Heart right ventricle (tissue), 16 donors: ENCODE measurements at regions not wholly inside any gene's neighbourhood (a gene's known extent, or its start where the extent isn't known, plus 50 kb on each side); places are given as distances from the start of the nearest gene placed in this dataset.

Experiments
- ATAC-seq, 8 donors: fragments of 200-7000 bp; cut with Tn5 transposase; one replicate each; pipeline ENCODE4 v1.9.1; 2020; ENCODE audit warnings: mild to moderate bottlenecking in 8 of 8, moderate library complexity in 8 of 8, moderate number of reproducible peaks in 1 of 8
- DNase-seq, 2 donors: peaks; one replicate each; pipeline ENCODE4 v3.0.0-alpha.2; 2020
- H3K27ac ChIP-seq, 10 donors: fragments of 200-600 bp; sonication (generic) in 2 of 10; one replicate each; pipeline versions ENCODE4 v1.5.0 to v1.8.0; 2020 to 2022; ENCODE audit warnings: mild to moderate bottlenecking in 3 of 10
- H3K27me3 ChIP-seq, 7 donors: fragments of 200-600 bp; one replicate each; pipeline ENCODE4 v1.8.0; 2021 to 2022; ENCODE audit warnings: mild to moderate bottlenecking in 2 of 7
- H3K36me3 ChIP-seq, 9 donors: fragments of 200-600 bp; sonication (generic) in 1 of 9; one replicate each; pipeline versions ENCODE4 v1.5.0 to v1.8.0; 2020 to 2022; ENCODE audit warnings: mild to moderate bottlenecking in 2 of 9
- H3K4me1 ChIP-seq, 9 donors: fragments of 200-600 bp; sonication (generic) in 1 of 9; one replicate each; pipeline versions ENCODE4 v1.5.0 to v1.8.0; 2020 to 2022; ENCODE audit warnings: mild to moderate bottlenecking in 4 of 9
- H3K4me3 ChIP-seq, 10 donors: fragments of 200-600 bp; sonication (generic) in 2 of 10; one replicate each; pipeline versions ENCODE4 v1.5.0 to v1.8.0; 2020 to 2022; ENCODE audit warnings: mild to moderate bottlenecking in 7 of 10, moderate library complexity in 2 of 10
- H3K9me3 ChIP-seq, 11 donors: fragments of 200-600 bp in 10 of 11; sonication (generic) in 2 of 11; one replicate each; pipeline versions ENCODE4 v1.5.0 to v1.8.0; 2013 to 2022; ENCODE audit warnings: mild to moderate bottlenecking in 2 of 11, control low read depth in 1 of 11, moderate library complexity in 1 of 11
- WGBS, 2 donors: extraction: QIAGEN DNeasy Blood & Tissue Kit; methylation state at CpG; one replicate each; pipeline ENCODE4 v1.1.7; 2013; ENCODE audit warnings: inconsistent platforms in 1 of 2; 5-methylcytosine and 5-hydroxymethylcytosine counted together
- intact Hi-C, 10 donors: fragments of 100-400 bp; cut with DNase I; formaldehyde crosslinking; loops; one replicate each; pipeline versions ENCODE4 v1.11.1 to v1.14.2; 2022
- TF ChIP-seq, protein P1 (sequence below), 9 donors: fragments of 200-600 bp; sonication (generic) in 2 of 9; IDR thresholded peaks; one replicate each; pipeline versions ENCODE4 v1.5.0 to v1.8.0; 2021 to 2022; ENCODE audit warnings: antibody characterized with exemption in 9 of 9, mild to moderate bottlenecking in 5 of 9, moderate library complexity in 1 of 9
- donor health status: Arrhythmogenic right ventricular cardiomyopathy.
- donor health status: ischemic (EF 13 %, LVEDD 7.1; RV severe dilation, severe dysfunction).
- donor health status: healthy with polysubstance abuse.
- donor health status: DM: no; HTN: yes; CAD: no.
- donor health status: DM: no; HTN: no; CAD: no.
- donor health status: ischemic (EF 25% LVEDD 6.9; RV normal size, moderate dysfunction).
- donor health status: ischemic (EF 25% LVEDD 5.7; RV mildly dilated, moderate dysfunction).
- donor health status: healthy.
- donor health status: DM: yes; HTN: yes; CAD: no.
- donor health status: Ischemic cardiomyopathy.
- donor health status: ischemic (EF 35%, LVEDD 5.7; RV mildly dilated, moderate dysfunction).
- donor health status: nonischemic (EF 11% LVEDD 7.7; RV severe dilation, severe dysfunction).
- donor health status: DM: yes; HTN: yes; CAD: no.
- donor health status: PGD.
- donor health status: ischemic (EF 29% LVEDD 5.4; RV normal size, mild dysfunction).
- donor health status: nonischemic (EF 23%, LVEDD 6.1; RV moderate dilation, normal function).

DNA sequence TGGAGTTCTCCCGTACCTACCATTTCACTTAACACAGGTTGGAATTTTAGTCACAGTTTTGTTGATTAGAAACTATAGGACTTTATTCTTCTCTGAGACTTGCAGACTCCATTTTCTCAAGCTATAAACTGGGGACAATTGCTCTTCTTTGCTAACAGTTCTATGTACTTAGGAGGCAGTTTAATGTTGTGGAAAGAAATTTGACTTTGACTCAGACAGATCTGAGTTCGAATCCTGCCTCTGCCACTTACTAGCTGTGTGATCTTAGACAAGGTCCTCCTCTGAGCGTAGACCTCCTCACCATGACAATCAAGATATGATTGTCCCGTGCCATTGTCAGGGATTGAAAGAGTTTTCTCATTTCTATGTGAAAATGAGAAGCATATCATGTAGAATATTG is 196.4 kb upstream of the HES1 start:
- Histone ChIP-seq H3K4me1 (no peaks in the 10 kb centered on the region), H3K27ac (no peak overlapping the region), H3K4me3 (no peak overlapping the region), H3K9me3 (no peaks in the 10 kb centered on the region), H3K36me3 (no peaks in the 10 kb centered on the region), H3K27me3 (peaks cover 0 to 37% (median 4%) of the 10 kb centered on the region in 7 donors)
- 95 to 96% methylated on average over 4 of the region's 4 CpGs for WGBS, 2 donors
- intact Hi-C loops = no loop called here
- DNase-seq = no peak
- TF ChIP-seq, protein P1, sequence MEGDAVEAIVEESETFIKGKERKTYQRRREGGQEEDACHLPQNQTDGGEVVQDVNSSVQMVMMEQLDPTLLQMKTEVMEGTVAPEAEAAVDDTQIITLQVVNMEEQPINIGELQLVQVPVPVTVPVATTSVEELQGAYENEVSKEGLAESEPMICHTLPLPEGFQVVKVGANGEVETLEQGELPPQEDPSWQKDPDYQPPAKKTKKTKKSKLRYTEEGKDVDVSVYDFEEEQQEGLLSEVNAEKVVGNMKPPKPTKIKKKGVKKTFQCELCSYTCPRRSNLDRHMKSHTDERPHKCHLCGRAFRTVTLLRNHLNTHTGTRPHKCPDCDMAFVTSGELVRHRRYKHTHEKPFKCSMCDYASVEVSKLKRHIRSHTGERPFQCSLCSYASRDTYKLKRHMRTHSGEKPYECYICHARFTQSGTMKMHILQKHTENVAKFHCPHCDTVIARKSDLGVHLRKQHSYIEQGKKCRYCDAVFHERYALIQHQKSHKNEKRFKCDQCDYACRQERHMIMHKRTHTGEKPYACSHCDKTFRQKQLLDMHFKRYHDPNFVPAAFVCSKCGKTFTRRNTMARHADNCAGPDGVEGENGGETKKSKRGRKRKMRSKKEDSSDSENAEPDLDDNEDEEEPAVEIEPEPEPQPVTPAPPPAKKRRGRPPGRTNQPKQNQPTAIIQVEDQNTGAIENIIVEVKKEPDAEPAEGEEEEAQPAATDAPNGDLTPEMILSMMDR (IDR thresholded peaks at IDR 0.05) = no peak
- ATAC-seq = no peak

DNA sequence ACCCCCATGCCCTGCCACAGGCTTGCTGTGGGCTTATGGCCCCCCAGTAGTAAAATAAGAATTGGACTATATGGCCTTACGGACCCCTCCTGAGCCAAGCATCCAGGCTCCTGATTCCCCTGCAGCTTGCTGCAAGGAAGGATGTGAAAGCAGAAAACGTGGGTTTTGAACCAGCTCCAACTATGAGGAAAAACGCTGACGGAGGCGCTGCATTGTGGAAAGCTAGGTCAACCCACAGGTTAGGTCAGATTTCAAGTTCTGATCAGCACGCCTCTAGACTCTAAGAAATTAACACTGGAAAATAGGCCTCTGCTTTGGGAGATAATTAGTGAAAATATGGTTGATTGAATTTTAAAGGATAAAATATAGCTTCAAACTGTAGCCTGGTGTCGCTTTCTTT is 195.4 kb upstream of the HES1 start:
- H3K27ac ChIP-seq = no peak overlapping the region
- TF ChIP-seq, protein P1 (IDR thresholded peaks at IDR 0.05) = no peak
- H3K4me3 ChIP-seq = no peak overlapping the region
- no peaks in the 10 kb centered on the region for H3K4me1 ChIP-seq
- 82 to 84% methylated on average over 7 of the region's 7 CpGs for WGBS, 2 donors
- peaks cover 0 to 47% (median 14%) of the 10 kb centered on the region in 7 donors for H3K27me3 ChIP-seq
- no peaks in the 10 kb centered on the region for H3K36me3 ChIP-seq
- H3K9me3 ChIP-seq = no peaks in the 10 kb centered on the region
- ATAC-seq (no peak), DNase-seq (no peak)
- intact Hi-C loops = no loop called here

DNA sequence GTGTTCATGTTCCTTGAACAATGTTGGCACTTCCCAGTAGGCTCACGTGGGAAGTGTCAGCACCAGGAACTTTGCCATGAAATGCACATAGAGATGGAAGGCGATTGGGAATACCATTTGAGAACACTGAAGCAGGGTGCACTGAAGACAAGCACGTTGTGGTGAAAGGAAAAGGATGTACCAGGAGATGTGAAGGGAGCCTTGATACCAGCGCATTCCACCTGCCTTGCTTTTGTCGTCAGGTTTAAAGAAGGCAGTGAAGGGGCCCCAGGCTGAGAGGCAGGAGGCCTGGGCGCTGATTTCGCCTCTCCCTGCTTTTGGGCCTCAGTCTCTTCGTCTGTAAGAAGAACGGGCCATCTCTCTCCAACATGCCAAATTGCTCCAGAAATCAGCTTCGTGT is 194.5 kb upstream of the HES1 start:
- DNase-seq (no peak), ATAC-seq (no peak)
- 84 to 87% methylated on average over 10 of the region's 10 CpGs for WGBS, 2 donors
- TF ChIP-seq, protein P1 (IDR thresholded peaks at IDR 0.05) = no peak
- Histone ChIP-seq H3K27me3 (peaks cover 0 to 56% (median 15%) of the 10 kb centered on the region in 7 donors), H3K9me3 (no peaks in the 10 kb centered on the region), H3K27ac (no peak overlapping the region), H3K4me1 (peaks cover 0 to under 1% (median 0%) of the 10 kb centered on the region in 9 donors), H3K4me3 (no peak overlapping the region), H3K36me3 (no peaks in the 10 kb centered on the region)
- intact Hi-C loops = no loop called here

DNA sequence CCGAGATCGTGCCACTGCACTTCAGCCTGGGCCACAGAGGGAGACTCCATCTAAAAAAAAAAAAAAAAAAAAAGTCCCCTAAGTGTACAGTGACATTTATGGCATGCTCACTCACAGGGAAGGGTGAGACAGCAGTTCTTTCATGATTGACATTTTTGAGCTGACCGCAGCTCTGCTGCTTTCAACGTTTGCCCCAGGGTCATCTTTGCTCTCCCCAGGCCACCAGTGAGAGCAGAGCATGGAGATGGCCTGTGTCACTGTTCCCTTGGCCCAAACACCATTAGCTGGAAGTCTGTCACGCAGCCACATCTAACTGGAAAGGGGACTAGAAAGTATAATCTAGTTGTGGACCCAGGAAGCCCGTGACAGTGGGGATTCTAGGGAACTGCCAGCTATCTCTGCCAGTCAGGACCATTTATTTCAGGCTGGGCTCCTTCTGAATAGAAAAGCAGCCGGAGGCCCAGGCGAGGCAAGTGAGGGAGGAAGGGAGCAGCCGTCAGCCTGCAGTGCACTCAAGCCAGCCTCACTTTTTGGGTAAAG is 193.4 kb upstream of the HES1 start:
- H3K4me3 ChIP-seq = no peak overlapping the region
- H3K9me3 ChIP-seq = no peaks in the 10 kb centered on the region
- ATAC-seq (peak in 1 of 8 donors; percentile 9), DNase-seq (no peak)
- peaks cover 0 to 9% (median 0%) of the 10 kb centered on the region in 9 donors for H3K4me1 ChIP-seq
- H3K36me3 ChIP-seq = no peaks in the 10 kb centered on the region
- peaks cover 0 to 65% (median 15%) of the 10 kb centered on the region in 7 donors for H3K27me3 ChIP-seq
- TF ChIP-seq, protein P1 (IDR thresholded peaks at IDR 0.05) = no peak
- intact Hi-C loops = no loop called here
- no peak overlapping the region for H3K27ac ChIP-seq
- WGBS, 2 donors = 89 to 92% methylated on average over 9 of the region's 9 CpGs
